ENCODE measurements at regions not wholly inside any gene's neighbourhood (a gene's known extent, or its start where the extent isn't known, plus 50 kb on each side); places are given as distances from the start of the nearest gene placed in this dataset.
"Not testable (repeated sequence)": the region's sequence is repeated elsewhere in the genome, so short reads cannot be mapped to it uniquely, and the experiment has no call there.

- H3K27ac Mint-ChIP-seq (ENCODE audit: unreplicated experiment) = no peak overlapping the region
Measured at GRCh38 chr18:38491195-38491594, 925.6 kb upstream of the CELF4 start.

DNA sequence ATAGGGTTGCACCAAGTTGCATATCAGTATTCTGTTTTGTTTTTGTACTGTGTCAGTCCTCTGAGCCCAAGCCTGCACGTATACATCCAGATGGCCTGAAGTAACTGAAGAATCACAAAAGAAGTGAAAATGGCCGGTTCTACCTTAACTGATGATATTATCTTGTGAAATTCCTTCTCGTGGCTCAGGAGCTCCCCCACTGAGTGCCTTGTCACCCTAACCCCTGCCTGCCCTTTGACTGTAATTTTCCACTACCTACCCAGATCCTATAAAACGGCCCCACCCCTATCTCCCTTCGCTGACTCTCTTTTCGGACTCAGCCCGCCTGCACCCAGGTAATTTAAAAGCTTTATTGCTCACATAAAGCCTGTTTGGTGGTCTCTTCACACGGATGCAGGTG lies 924.1 kb upstream of the CELF4 start:
- not testable (repeated sequence) for FAIRE-seq

More at GRCh38 chr18:38491195-38491594, 925.6 kb upstream of the CELF4 start:
- Histone ChIP-seq H3K4me2 (ENCODE audit: low read length) (no peak overlapping the region), H3K27me3 (ENCODE audit: insufficient read depth, low read length) (no peaks in the 10 kb centered on the region), H4K20me1 (ENCODE audit: insufficient read depth, low read length) (no peaks in the 10 kb centered on the region), H3K9me3 (ENCODE audit: insufficient read depth, low read depth, low read length) (no peaks in the 10 kb centered on the region), H3K79me2 (ENCODE audit: insufficient read depth, low read length) (no peaks in the 10 kb centered on the region), H2AFZ (ENCODE audit: low read depth, low read length) (no peak overlapping the region), H3K4me3 (ENCODE audit: insufficient read depth, low read depth, low read length) (no peak overlapping the region), H3K4me1 (ENCODE audit: insufficient read depth, low read length) (no peaks in the 10 kb centered on the region), H3K9ac (ENCODE audit: low read length) (no peak overlapping the region), H3K27ac (ENCODE audit: low read depth, low read length) (no peak overlapping the region), H3K36me3 (ENCODE audit: insufficient read depth, low read length) (no peaks in the 10 kb centered on the region)
- Mint-ChIP-seq H3K4me1 (ENCODE audit: low read depth, unreplicated experiment) (peaks cover 20% of the 10 kb centered on the region), H3K4me3 (ENCODE audit: unreplicated experiment) (no peak overlapping the region), H3K9me3 (ENCODE audit: unreplicated experiment) (peaks cover 3% of the 10 kb centered on the region), H3K36me3 (ENCODE audit: low read depth, unreplicated experiment) (no peaks in the 10 kb centered on the region), H3K27me3 (ENCODE audit: low read depth, unreplicated experiment) (no peaks in the 10 kb centered on the region)
- DNase-seq (ENCODE audit: low read depth) = no peak
- no peak for TF ChIP-seq CTCF (IDR thresholded peaks at IDR 0.05; ENCODE audit: insufficient read depth, low read depth, low read length)
- no peak for TF ChIP-seq EZH2 (IDR thresholded peaks at IDR 0.05; ENCODE audit: insufficient read depth, low read length)
- no peak for FAIRE-seq

DNA sequence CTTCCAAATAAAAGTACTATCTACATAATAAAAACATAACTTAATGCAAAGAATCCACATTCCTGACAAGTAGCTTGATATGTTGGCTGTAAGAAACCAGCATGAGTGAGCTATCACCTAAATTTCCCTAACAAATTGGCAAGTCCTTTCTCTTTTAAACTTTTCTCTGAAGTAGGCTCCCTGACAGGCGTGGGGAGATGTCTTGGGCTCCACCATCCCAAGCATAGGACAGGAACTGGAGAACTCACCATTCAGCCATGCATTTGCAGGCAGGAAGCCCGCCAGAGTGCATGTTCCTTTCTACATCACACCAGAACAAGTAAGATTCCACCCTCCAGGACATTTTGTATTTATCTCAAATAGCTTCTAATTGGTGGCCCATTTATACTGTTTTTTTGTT lies 921.9 kb upstream of the CELF4 start:
- H4K20me1 ChIP-seq (ENCODE audit: insufficient read depth, low read length) = no peaks in the 10 kb centered on the region
- FAIRE-seq (no peak), DNase-seq (ENCODE audit: low read depth) (no peak)
- Mint-ChIP-seq H3K27me3 (ENCODE audit: low read depth, unreplicated experiment) (no peaks in the 10 kb centered on the region), H3K36me3 (ENCODE audit: low read depth, unreplicated experiment) (no peaks in the 10 kb centered on the region), H3K27ac (ENCODE audit: unreplicated experiment) (no peak overlapping the region), H3K4me3 (ENCODE audit: unreplicated experiment) (no peak overlapping the region), H3K9me3 (ENCODE audit: unreplicated experiment) (peaks cover 3% of the 10 kb centered on the region), H3K4me1 (ENCODE audit: low read depth, unreplicated experiment) (peaks cover 11% of the 10 kb centered on the region)
- no peaks in the 10 kb centered on the region for H3K36me3 ChIP-seq (ENCODE audit: insufficient read depth, low read length)
- no peak overlapping the region for H3K4me3 ChIP-seq (ENCODE audit: insufficient read depth, low read depth, low read length)
- no peak overlapping the region for H2AFZ ChIP-seq (ENCODE audit: low read depth, low read length)
- TF ChIP-seq EZH2 (IDR thresholded peaks at IDR 0.05; ENCODE audit: insufficient read depth, low read length) (no peak), CTCF (IDR thresholded peaks at IDR 0.05; ENCODE audit: insufficient read depth, low read depth, low read length) (no peak)
- H3K4me1 ChIP-seq (ENCODE audit: insufficient read depth, low read length) = no peaks in the 10 kb centered on the region
- H3K27me3 ChIP-seq (ENCODE audit: insufficient read depth, low read length) = no peaks in the 10 kb centered on the region
- no peak overlapping the region for H3K4me2 ChIP-seq (ENCODE audit: low read length)
- H3K9me3 ChIP-seq (ENCODE audit: insufficient read depth, low read depth, low read length) = no peaks in the 10 kb centered on the region
- H3K9ac ChIP-seq (ENCODE audit: low read length) = no peak overlapping the region
- no peak overlapping the region for H3K27ac ChIP-seq (ENCODE audit: low read depth, low read length)
- no peaks in the 10 kb centered on the region for H3K79me2 ChIP-seq (ENCODE audit: insufficient read depth, low read length)

More for the DNA sequence above, 924.1 kb upstream of the CELF4 start:
- not testable (repeated sequence) for H2AFZ ChIP-seq (ENCODE audit: low read depth, low read length); H3K4me1 ChIP-seq (ENCODE audit: insufficient read depth, low read length); H3K4me3 Mint-ChIP-seq (ENCODE audit: unreplicated experiment); H3K9me3 ChIP-seq (ENCODE audit: insufficient read depth, low read depth, low read length); H3K9ac ChIP-seq (ENCODE audit: low read length); H3K36me3 Mint-ChIP-seq (ENCODE audit: low read depth, unreplicated experiment); H3K27me3 Mint-ChIP-seq (ENCODE audit: low read depth, unreplicated experiment); DNase-seq (ENCODE audit: low read depth); H3K27ac Mint-ChIP-seq (ENCODE audit: unreplicated experiment); H3K79me2 ChIP-seq (ENCODE audit: insufficient read depth, low read length); H3K36me3 ChIP-seq (ENCODE audit: insufficient read depth, low read length); H3K27ac ChIP-seq (ENCODE audit: low read depth, low read length); H3K9me3 Mint-ChIP-seq (ENCODE audit: unreplicated experiment); H3K27me3 ChIP-seq (ENCODE audit: insufficient read depth, low read length); H3K4me2 ChIP-seq (ENCODE audit: low read length); H3K4me3 ChIP-seq (ENCODE audit: insufficient read depth, low read depth, low read length); H4K20me1 ChIP-seq (ENCODE audit: insufficient read depth, low read length)
- peaks cover 17% of the 10 kb centered on the region for H3K4me1 Mint-ChIP-seq (ENCODE audit: low read depth, unreplicated experiment)
